BJ (cell line): ENCODE measurements at regions not wholly inside any gene's neighbourhood (a gene's known extent, or its start where the extent isn't known, plus 50 kb on each side); places are given as distances from the start of the nearest gene placed in this dataset.
A peak's percentile ranks its signal among the peaks of the same experiment; 100 is the strongest.

Experiments
- CTCF ChIA-PET: fragments of 350-600 bp; formaldehyde crosslinking; extraction: SDS; loops from one replicate; lab custom pipeline; 2021; ENCODE audit warnings: antibody characterized with exemption, inconsistent platforms; lab: Yijun Ruan, JAX
- POLR2A ChIA-PET: fragments of 300-600 bp; sonication (Branson Sonifier 250); formaldehyde crosslinking; extraction: SDS; loops from one replicate; lab custom pipeline; 2021; ENCODE audit warnings: antibody characterized with exemption; lab: Charles Lee
- DNase-seq: peaks from one replicate; pipeline ENCODE4 v3.0.0-alpha.2; 2011; ENCODE audit warnings: low read depth
- H3K27me3 ChIP-seq: 2 replicates; pipeline ENCODE4 v1.6.0; 2011; ENCODE audit warnings: low read length; ENCODE audit not compliant: control insufficient read depth, insufficient read depth
- H3K36me3 ChIP-seq: 2 replicates; pipeline ENCODE4 v1.5.1; 2011; ENCODE audit warnings: low read length; ENCODE audit not compliant: control insufficient read depth, insufficient read depth
- H3K4me3 ChIP-seq: 2 replicates; pipeline ENCODE4 v1.5.1; 2011; ENCODE audit warnings: low read depth, mild to moderate bottlenecking, control low read depth, low read length
- CTCF ChIP-seq: IDR thresholded peaks from 2 replicates; pipeline ENCODE4 v1.5.1; 2011; ENCODE audit warnings: low read depth, mild to moderate bottlenecking, control low read depth, inconsistent platforms, low read length, moderate library complexity; ENCODE audit not compliant: insufficient read depth

DNA sequence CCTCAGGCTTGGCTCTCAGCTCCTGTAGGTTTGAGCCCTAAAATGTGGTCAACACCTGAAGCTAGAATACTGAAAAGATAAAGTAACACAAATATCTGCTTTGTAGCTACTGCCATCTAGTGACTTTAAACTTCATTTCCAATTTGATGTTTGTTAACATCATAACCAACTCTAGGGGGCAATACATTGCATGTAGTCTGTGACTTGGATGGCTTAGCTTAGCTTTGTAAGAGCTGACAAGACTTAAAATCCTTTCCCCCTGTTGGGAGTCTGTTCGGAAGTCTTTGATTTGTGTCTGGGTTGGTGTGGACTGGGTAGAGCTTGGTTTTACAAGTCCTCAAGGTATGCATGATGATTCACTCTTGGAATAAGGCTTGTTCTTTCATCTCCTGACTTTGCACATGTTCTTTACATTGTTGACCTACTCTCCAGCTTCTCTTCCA, 51.7 kb downstream of the SCN11A start:
- ChIA-PET POLR2A (no interaction called here), CTCF (interaction anchor here (0.7 to 2.7 kb wide), 45 partner anchors 8 to 505 kb away, joined by 3 to 20 read pairs (median 5); no protein-coding TSS in a partner anchor)
- Histone ChIP-seq H3K27me3 (no peaks in the 10 kb centered on the region), H3K36me3 (no peaks in the 10 kb centered on the region), H3K4me3 (no peak overlapping the region)
- peak; percentile 31 for DNase-seq
- TF ChIP-seq CTCF, result peak; percentile 82

DNA sequence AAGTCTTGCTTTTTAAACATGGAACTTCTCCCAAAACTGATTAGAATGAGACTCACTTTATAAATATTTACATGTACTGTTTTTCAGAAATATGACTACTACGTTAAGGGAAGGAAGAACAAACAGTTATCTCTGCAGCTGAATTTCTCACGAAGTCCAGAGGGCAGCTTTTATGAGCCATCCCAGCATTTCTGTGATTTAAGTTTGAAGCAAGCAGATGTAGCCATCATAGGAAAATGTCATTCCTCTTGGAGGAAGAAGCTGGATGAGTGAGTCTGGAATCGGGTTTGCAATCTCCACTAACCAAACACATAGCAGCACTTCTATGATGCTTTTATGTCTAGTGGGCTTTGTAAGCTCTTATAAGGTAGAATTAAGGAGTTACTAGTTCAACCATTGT, 53.7 kb downstream of the SCN11A start:
- CTCF ChIA-PET, result interaction anchor here (1.7 kb wide), 1 partner anchor 11 kb away, joined by 6 read pairs; no protein-coding TSS in a partner anchor
- DNase-seq, result peak; percentile 39
- POLR2A ChIA-PET, result no interaction called here

GRCh38 chr3:38996193-38996592, 55.6 kb downstream of the SCN11A start:
- TF ChIP-seq CTCF, result no peak
- Histone ChIP-seq H3K4me3 (no peak overlapping the region), H3K36me3 (no peaks in the 10 kb centered on the region), H3K27me3 (no peaks in the 10 kb centered on the region)
- ChIA-PET POLR2A (no interaction called here), CTCF (interaction anchor here (1.4 kb wide), 1 partner anchor 15 kb away, joined by 3 read pairs; no protein-coding TSS in a partner anchor)
- DNase-seq, result no peak

More for the DNA sequence above, 53.7 kb downstream of the SCN11A start:
- no peak for TF ChIP-seq CTCF
- Histone ChIP-seq H3K4me3 (no peak overlapping the region), H3K36me3 (no peaks in the 10 kb centered on the region), H3K27me3 (no peaks in the 10 kb centered on the region)

- no peak overlapping the region for H3K4me3 ChIP-seq
- CTCF ChIA-PET, result interaction anchor here (0.6 to 1.3 kb wide), 4 partner anchors 33 to 1262 kb away, joined by 3 to 6 read pairs (median 4); no protein-coding TSS in a partner anchor
- H3K36me3 ChIP-seq, result no peaks in the 10 kb centered on the region
- DNase-seq, result no peak
- POLR2A ChIA-PET, result interaction anchor here (0.6 kb wide), 1 partner anchor 160 kb away, joined by 3 read pairs; no protein-coding TSS in a partner anchor
- H3K27me3 ChIP-seq, result no peaks in the 10 kb centered on the region
- no peak for TF ChIP-seq CTCF
Observed at GRCh38 chr3:38994251-38994650, 57.5 kb downstream of the SCN11A start.

- peak; percentile 69 for DNase-seq
- ChIA-PET CTCF (interaction anchor here (1.3 to 2.7 kb wide), 4 partner anchors 9 to 296 kb away, joined by 4 to 8 read pairs (median 4); no protein-coding TSS in a partner anchor), POLR2A (interaction anchor here (0.6 kb wide), 1 partner anchor 20 kb away, joined by 3 read pairs; no protein-coding TSS in a partner anchor)
- Histone ChIP-seq H3K4me3 (no peak overlapping the region), H3K27me3 (no peaks in the 10 kb centered on the region), H3K36me3 (no peaks in the 10 kb centered on the region)
- TF ChIP-seq CTCF, result no peak
Observed at GRCh38 chr3:38992117-38992760, 59.5 kb downstream of the SCN11A start.
